Erythroblast (primary cell): ENCODE measurements at regions not wholly inside any gene's neighbourhood (a gene's known extent, or its start where the extent isn't known, plus 50 kb on each side); places are given as distances from the start of the nearest gene placed in this dataset.

Experiments
- GATA1 ChIP-seq: IDR thresholded peaks from 2 replicates; pipeline ENCODE4 v1.6.1; 2011; ENCODE audit warnings: low read depth, mild to moderate bottlenecking, control low read depth, low read length, moderate library complexity
- POLR2A ChIP-seq: IDR thresholded peaks from 2 replicates; pipeline ENCODE4 v1.6.1; 2011; ENCODE audit warnings: mild to moderate bottlenecking, low read length

DNA sequence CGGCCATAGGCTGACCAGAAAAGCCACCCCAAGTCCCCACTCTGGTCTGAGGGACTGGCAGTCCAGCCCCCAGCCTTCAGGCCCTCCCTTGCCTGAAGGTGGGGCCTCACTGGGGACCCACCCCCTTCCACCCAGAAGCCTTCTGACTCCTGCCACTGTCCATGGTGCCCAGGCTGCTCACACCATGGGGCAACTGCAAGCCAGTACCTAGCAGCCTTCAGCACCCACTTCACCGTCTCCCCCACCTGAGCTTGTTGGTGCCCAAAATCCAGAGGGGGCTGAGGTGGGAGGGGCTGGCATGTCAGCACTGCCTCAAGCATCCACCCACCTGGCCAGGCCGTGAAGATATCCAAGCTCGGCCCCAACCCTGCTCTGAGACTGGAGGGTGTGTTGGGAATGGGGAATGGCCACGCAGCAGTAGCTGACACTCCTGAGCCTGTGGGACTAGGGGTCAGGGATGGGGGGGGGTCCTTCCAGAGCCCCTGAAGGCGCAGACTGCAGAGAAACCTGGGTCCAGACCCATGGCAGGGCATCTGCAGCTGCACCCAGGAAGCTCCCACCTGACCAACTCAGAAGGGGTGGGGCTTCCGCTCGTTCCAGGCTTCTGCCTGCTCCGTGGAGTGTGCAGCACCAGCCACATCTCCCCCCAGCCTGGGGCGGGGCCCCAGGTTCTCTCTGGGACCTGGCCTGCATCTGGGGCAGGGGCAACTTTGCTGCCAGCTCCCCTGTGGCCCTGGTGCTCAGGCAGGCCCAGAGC lies 942.1 kb upstream of the EPHA7 start:
- no peak for TF ChIP-seq POLR2A
- TF ChIP-seq GATA1, result no peak
